Natural killer cell treated with Interleukin-12 subunit alpha and Interleukin-12 subunit beta and Interleukin-15 and Interleukin-18, amount 100 ng/mL, for 72 hours (primary cell): ENCODE measurements at regions not wholly inside any gene's neighbourhood (a gene's known extent, or its start where the extent isn't known, plus 50 kb on each side); places are given as distances from the start of the nearest gene placed in this dataset.
"Not testable (repeated sequence)": the region's sequence is repeated elsewhere in the genome, so short reads cannot be mapped to it uniquely, and the experiment has no call there.

Experiments
- ATAC-seq, 2 donors: fragments of 150-1000 bp; cut with Tn5 transposase in 1 of 2; sonication (Bioruptor Pico), chemical (Tn5 transposase) in 1 of 2; 2 replicates each; pipeline ENCODE4 v1.10.0; 2021
- DNase-seq: peaks from one replicate; pipeline ENCODE4 v3.0.0; 2022; ENCODE audit warnings: low spot score
- H3K27ac Mint-ChIP-seq, 2 donors: 1 replicate in 1 of 2; 2 replicates in 1 of 2; pipeline ENCODE4 v1.8.0; 2022; ENCODE audit warnings: mixed read lengths in 2 of 2, mild to moderate bottlenecking in 1 of 2, moderate library complexity in 1 of 2
- H3K27me3 Mint-ChIP-seq, 2 donors: 1 replicate in 1 of 2; 2 replicates in 1 of 2; pipeline ENCODE4 v1.8.0; 2022; ENCODE audit warnings: mixed read lengths in 2 of 2
- H3K36me3 Mint-ChIP-seq: one replicate; pipeline ENCODE4 v1.8.0; 2022; ENCODE audit warnings: mixed read lengths
- H3K4me1 Mint-ChIP-seq, 2 donors: 1 replicate in 1 of 2; 2 replicates in 1 of 2; pipeline ENCODE4 v1.8.0; 2022; ENCODE audit warnings: low read depth in 2 of 2, mixed read lengths in 2 of 2, mild to moderate bottlenecking in 1 of 2
- H3K4me3 Mint-ChIP-seq: one replicate; pipeline ENCODE4 v1.8.0; 2022; ENCODE audit warnings: mixed read lengths
- H3K9me3 Mint-ChIP-seq: 2 replicates; pipeline ENCODE4 v1.8.0; 2022; ENCODE audit warnings: mixed read lengths

GRCh38 chr10:28892818-28893547 lies 215.7 kb downstream of the BAMBI start:
- Mint-ChIP-seq H3K27ac (no peak overlapping the region), H3K36me3 (no peaks in the 10 kb centered on the region), H3K4me1 (no peaks in the 10 kb centered on the region), H3K27me3 (peaks cover 0 to 3% of the 10 kb centered on the region in 2 donors), H3K9me3 (no peaks in the 10 kb centered on the region), H3K4me3 (no peak overlapping the region)
- DNase-seq (no peak), ATAC-seq (no peak)

DNA sequence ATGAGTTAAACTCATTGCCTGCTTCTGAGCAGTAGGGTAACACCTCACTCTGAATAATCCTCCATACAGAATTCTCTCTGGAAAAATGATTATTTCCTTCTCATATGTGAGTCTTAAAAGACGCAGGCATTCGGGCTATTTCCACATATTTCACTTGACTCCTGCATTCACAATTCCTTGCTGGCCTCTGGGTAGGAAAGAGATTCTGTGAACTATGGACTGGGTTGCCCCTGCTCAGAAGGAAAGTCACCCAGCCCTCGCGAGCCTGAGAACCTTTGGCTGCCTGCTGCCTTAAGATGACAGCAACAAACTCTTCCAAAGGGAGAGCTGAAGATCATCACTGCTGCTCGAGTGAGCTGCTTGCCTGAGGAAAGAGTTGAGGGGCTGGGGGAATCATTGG lies 216.8 kb downstream of the BAMBI start:
- Mint-ChIP-seq H3K4me3 (no peak overlapping the region), H3K36me3 (no peaks in the 10 kb centered on the region), H3K27ac (no peak overlapping the region), H3K4me1 (no peaks in the 10 kb centered on the region), H3K9me3 (no peaks in the 10 kb centered on the region), H3K27me3 (peaks cover 0 to 4% of the 10 kb centered on the region in 2 donors)
- ATAC-seq (no peak), DNase-seq (no peak)

DNA sequence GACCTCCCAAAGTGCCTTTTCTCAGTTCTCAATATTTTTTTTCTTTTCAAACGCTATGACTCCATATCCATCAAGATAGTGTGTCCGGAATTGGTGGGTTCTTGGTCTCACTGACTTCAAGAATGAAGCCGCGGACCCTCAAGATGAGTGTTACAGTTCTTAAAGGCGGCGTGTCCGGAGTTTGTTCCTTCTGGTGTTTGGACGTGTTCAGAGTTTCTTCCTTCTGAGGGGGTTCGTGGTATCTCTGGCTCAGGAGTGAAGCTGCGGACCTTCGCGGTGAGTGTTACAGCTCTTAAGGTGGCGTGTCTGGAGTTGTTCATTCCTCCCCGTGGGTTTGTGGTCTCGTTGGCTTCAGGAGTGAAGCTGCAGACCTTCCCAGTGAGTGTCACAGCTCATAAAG lies 218.3 kb downstream of the BAMBI start:
- not testable (repeated sequence) for H3K36me3 Mint-ChIP-seq, H3K4me3 Mint-ChIP-seq, ATAC-seq, H3K27me3 Mint-ChIP-seq, H3K9me3 Mint-ChIP-seq, H3K4me1 Mint-ChIP-seq, H3K27ac Mint-ChIP-seq, DNase-seq

DNA sequence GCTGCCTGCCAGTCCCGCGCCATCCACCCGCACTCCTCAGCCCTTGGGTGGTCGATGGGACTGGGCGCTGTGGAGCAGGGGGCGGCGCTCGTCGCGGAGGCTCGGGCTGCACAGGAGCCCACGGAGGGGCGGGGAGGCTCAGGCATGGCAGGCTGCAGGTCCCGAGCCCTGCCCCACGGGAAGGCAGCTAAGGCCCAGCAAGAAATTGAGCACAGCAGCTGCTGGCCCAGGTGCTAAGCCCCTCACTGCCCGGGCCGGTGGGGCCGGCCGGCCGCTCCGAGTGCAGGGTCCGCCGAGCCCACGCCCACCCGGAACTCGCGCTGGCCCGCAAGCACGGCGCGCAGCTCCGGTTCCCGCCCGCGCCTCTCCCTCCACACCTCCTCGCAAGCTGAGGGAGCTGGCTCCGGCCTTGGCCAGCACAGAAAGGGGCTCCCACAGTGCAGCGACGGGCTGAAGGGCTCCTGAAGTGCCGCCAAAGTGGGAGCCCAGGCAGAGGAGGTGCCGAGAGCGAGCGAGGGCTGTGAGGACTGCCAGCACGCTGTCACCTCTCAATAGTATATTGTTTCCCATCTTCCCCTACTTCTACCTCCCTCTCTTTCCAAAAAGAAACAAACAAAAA lies 219.6 kb downstream of the BAMBI start:
- H3K4me3 Mint-ChIP-seq, H3K9me3 Mint-ChIP-seq, H3K27ac Mint-ChIP-seq, H3K4me1 Mint-ChIP-seq, H3K36me3 Mint-ChIP-seq, ATAC-seq, DNase-seq, H3K27me3 Mint-ChIP-seq: not testable (repeated sequence)

DNA sequence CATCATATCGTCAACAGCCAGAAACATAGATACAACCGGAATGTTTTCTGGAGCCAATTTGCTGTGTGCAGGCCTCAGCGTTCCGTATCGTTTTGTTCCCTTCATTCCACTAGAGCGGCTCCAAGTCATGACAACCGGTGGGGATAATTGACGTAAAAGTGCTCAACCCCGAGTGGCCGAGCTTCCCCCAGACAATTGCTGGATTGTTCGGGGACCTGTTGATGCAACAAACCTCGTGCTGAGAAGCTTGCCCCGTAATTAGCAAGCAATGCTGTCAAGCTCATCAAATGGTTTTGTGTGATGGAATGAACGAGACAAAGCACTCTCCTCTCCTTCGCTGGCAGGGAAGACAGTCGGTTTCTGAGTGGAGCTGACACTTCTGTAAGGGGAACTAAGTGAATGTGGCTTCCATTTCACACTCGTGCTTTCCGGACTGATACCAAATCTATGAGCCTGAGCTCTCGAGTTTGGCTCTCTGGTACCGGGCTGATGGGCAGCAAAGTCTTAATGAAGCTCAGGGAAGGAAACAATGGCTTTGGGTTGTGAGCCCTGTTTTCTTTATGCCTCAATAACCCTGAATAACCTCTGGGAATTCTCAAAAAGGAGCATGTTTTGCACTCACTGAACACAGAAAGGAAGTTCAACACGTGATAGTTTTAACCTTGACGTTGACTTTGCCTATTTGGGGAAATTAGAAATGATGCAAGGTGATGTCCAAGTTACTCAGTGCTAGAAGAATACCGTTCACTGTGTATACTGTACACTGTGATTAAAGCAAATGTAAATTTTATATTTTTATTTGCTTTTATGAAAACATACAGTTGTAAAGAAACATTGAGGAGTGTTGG lies 220.5 kb downstream of the BAMBI start:
- no peaks in the 10 kb centered on the region for H3K4me1 Mint-ChIP-seq
- DNase-seq = no peak

DNA sequence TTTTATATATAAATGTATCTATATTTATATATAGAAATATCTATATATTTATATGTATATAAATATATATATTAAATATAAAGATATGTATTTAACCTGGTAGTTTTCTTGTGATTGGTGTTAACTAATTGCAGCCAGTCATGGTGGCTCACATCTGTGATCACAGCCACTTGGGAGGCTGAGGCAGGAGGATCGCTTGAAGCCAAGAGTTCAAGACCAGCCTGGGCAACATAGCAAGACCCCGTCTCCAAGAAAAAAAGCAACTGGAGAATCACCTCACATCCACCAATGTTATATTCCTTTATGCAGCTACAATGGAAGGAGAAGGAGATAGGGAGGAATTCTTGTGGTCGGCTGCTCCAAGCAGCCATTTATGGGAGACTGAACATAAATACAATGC lies 224.9 kb downstream of the BAMBI start:
- H3K27ac Mint-ChIP-seq = no peak overlapping the region
- ATAC-seq = no peak
- no peak for DNase-seq
- H3K4me3 Mint-ChIP-seq = no peak overlapping the region
- no peaks in the 10 kb centered on the region for H3K4me1 Mint-ChIP-seq
- H3K36me3 Mint-ChIP-seq = no peaks in the 10 kb centered on the region
- no peaks in the 10 kb centered on the region for H3K9me3 Mint-ChIP-seq
- H3K27me3 Mint-ChIP-seq = peaks cover 7 to 8% of the 10 kb centered on the region in 2 donors

More for the DNA sequence above, 220.5 kb downstream of the BAMBI start:
- Mint-ChIP-seq H3K4me3 (no peak overlapping the region), H3K9me3 (no peaks in the 10 kb centered on the region), H3K36me3 (no peaks in the 10 kb centered on the region), H3K27ac (no peak overlapping the region), H3K27me3 (peaks cover 0 to 4% of the 10 kb centered on the region in 2 donors)
- ATAC-seq = no peak

- DNase-seq = no peak
- no peaks in the 10 kb centered on the region for H3K36me3 Mint-ChIP-seq
- H3K27me3 Mint-ChIP-seq = peaks cover 6 to 7% of the 10 kb centered on the region in 2 donors
- no peaks in the 10 kb centered on the region for H3K9me3 Mint-ChIP-seq
- H3K27ac Mint-ChIP-seq = no peak overlapping the region
- H3K4me1 Mint-ChIP-seq = no peaks in the 10 kb centered on the region
- no peak overlapping the region for H3K4me3 Mint-ChIP-seq
- ATAC-seq = no peak
These were observed 225.7 kb downstream of the BAMBI start for GRCh38 chr10:28903063-28903462.

GRCh38 chr10:28903736-28904135 lies 226.4 kb downstream of the BAMBI start:
- H3K4me1 Mint-ChIP-seq = no peaks in the 10 kb centered on the region
- H3K9me3 Mint-ChIP-seq = no peaks in the 10 kb centered on the region
- H3K4me3 Mint-ChIP-seq = no peak overlapping the region
- no peak for ATAC-seq
- H3K27ac Mint-ChIP-seq = no peak overlapping the region
- no peak for DNase-seq
- H3K36me3 Mint-ChIP-seq = no peaks in the 10 kb centered on the region
- H3K27me3 Mint-ChIP-seq = peaks cover 6 to 7% of the 10 kb centered on the region in 2 donors

DNA sequence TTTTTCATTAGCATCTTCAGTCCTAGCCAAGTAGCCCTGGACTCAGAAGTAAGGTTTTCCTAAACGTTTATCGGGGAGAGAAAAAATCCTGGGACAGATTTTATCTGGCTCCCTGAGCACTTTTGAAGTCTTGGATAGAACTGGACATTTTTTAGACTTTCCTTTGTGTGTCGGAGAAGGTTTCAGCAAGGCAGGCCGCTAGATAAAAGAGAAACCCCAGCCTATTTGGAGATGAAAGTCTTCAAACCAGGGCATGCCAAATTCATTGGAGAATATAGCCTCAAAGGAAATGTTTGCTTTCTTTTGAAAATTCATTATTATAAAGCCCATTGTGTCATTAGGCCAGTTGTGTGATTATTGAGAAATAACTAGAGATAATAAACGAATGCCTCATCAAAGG lies 228.1 kb downstream of the BAMBI start:
- Mint-ChIP-seq H3K4me3 (no peak overlapping the region), H3K9me3 (no peaks in the 10 kb centered on the region), H3K36me3 (no peaks in the 10 kb centered on the region), H3K4me1 (no peaks in the 10 kb centered on the region), H3K27ac (no peak overlapping the region), H3K27me3 (peaks cover 4 to 7% of the 10 kb centered on the region in 2 donors)
- no peak for ATAC-seq
- DNase-seq = no peak

DNA sequence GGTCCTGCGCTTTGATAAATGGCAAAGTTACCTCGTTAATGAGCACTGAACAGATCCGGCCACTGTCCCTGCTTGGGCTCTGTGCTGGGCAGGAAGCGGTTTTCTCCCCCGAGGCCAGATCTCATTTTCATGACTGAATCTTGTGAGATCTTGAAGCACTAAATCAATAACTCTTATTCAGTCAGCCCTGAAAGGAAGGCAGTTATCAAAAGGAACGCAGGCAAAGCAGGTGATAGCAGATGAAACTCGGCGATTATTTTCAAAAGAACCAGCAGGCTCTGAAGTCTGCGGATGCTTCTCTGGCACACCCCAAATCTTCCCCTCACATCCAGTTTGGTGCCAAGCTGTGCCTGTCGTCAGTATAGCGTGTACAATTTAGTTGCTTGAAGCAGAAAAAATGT lies 228.7 kb downstream of the BAMBI start:
- Mint-ChIP-seq H3K4me3 (no peak overlapping the region), H3K27me3 (peaks cover 4 to 7% of the 10 kb centered on the region in 2 donors), H3K36me3 (no peaks in the 10 kb centered on the region), H3K27ac (no peak overlapping the region), H3K4me1 (no peaks in the 10 kb centered on the region), H3K9me3 (no peaks in the 10 kb centered on the region)
- DNase-seq = no peak
- ATAC-seq = no peak

DNA sequence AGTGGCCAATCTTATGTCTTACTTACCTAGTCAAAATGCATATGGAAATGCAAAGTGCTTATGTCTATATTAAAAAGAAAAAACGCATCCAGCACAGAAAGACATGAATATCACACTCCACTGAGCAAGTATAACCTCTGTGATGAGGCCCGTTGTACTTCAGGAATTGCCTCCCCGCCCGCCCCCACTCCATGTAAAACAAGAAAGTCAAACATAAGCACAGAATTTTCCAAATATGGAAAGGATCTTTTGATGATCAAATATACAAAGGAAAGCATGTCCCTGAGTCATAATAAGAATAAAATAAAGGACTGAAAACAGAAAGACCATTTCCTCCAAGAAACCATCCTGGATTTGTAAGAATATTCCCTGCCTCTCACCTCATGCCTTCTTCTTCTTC lies 229.1 kb downstream of the BAMBI start:
- peaks cover 4 to 7% of the 10 kb centered on the region in 2 donors for H3K27me3 Mint-ChIP-seq
- H3K4me1 Mint-ChIP-seq = no peaks in the 10 kb centered on the region
- ATAC-seq (no peak), DNase-seq (no peak)
- H3K4me3 Mint-ChIP-seq = no peak overlapping the region
- no peaks in the 10 kb centered on the region for H3K36me3 Mint-ChIP-seq
- no peak overlapping the region for H3K27ac Mint-ChIP-seq
- H3K9me3 Mint-ChIP-seq = no peaks in the 10 kb centered on the region

GRCh38 chr10:28906934-28907333 lies 229.6 kb downstream of the BAMBI start:
- Mint-ChIP-seq H3K9me3 (no peaks in the 10 kb centered on the region), H3K36me3 (no peaks in the 10 kb centered on the region), H3K4me3 (no peak overlapping the region), H3K27me3 (peaks cover 4 to 7% of the 10 kb centered on the region in 2 donors), H3K27ac (no peak overlapping the region), H3K4me1 (no peaks in the 10 kb centered on the region)
- ATAC-seq (no peak), DNase-seq (no peak)

DNA sequence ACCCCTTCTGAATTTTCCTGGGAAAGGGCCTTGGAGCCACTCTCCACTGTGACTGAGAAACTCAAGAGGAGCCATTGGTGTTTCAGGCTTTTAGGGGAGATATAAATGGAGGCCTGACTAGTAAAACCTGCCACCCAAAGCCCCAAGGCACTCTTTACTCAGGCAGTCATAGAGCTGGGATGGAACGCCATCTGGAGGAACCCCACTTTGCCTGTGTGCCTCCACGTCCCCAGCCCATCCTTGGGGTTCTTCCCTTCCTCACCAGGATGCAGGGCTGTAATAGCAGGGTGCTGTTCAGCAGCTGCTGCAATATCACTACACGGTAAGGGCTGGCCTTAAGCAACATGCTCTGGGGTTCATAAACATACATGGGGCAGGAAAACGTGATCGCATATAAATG lies 232.6 kb downstream of the BAMBI start:
- DNase-seq (no peak), ATAC-seq (no peak)
- H3K27me3 Mint-ChIP-seq = peaks cover 0 to 4% of the 10 kb centered on the region in 2 donors
- H3K4me1 Mint-ChIP-seq = no peaks in the 10 kb centered on the region
- no peaks in the 10 kb centered on the region for H3K36me3 Mint-ChIP-seq
- H3K9me3 Mint-ChIP-seq = no peaks in the 10 kb centered on the region
- H3K4me3 Mint-ChIP-seq = no peak overlapping the region
- no peak overlapping the region for H3K27ac Mint-ChIP-seq

- no peaks in the 10 kb centered on the region for H3K4me1 Mint-ChIP-seq
- H3K27ac Mint-ChIP-seq = no peak overlapping the region
- no peak overlapping the region for H3K4me3 Mint-ChIP-seq
- ATAC-seq (no peak), DNase-seq (no peak)
- H3K36me3 Mint-ChIP-seq = no peaks in the 10 kb centered on the region
- H3K27me3 Mint-ChIP-seq = peaks cover 0 to 3% of the 10 kb centered on the region in 2 donors
- no peaks in the 10 kb centered on the region for H3K9me3 Mint-ChIP-seq
These were observed 233.6 kb downstream of the BAMBI start for GRCh38 chr10:28910956-28911355.
